ENCODE measurements at regions not wholly inside any gene's neighbourhood (a gene's known extent, or its start where the extent isn't known, plus 50 kb on each side); places are given as distances from the start of the nearest gene placed in this dataset.
A peak's percentile ranks its signal among the peaks of the same experiment; 100 is the strongest.

DNA sequence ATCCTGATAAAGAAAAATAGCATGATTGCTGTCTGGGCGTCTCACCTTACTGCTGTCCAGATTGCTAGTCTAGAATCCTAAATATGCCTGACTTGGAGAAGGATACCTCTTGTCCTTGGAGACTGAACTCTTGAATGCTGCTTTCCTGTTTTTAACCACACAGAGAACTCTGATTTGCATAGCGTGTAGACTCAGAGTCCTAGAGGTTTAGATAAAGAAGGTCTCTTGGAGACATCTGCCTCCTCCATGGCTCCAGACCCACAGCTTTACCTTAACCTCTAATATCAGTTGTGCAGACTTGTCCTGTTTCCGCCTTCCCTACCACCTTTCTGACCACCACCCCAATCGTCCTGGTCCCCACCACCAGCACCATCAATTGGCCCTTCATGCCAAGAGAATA lies 292.6 kb upstream of the CYRIA start:
- no peaks in the 10 kb centered on the region for H3K9me3 ChIP-seq (ENCODE audit: low read length)
- no peaks in the 10 kb centered on the region for H3K27me3 ChIP-seq (ENCODE audit: insufficient read depth, low read depth, low read length)
- no peak overlapping the region for H2AFZ ChIP-seq (ENCODE audit: low read depth, low read length)
- H3F3A ChIP-seq (ENCODE audit: insufficient read depth, low read length, poor library complexity, severe bottlenecking): no peaks in the 10 kb centered on the region
- H4K20me1 ChIP-seq (ENCODE audit: insufficient read depth): no peaks in the 10 kb centered on the region
- no peak overlapping the region for H3K27ac ChIP-seq (ENCODE audit: low read length)
- no peak overlapping the region for H3K9ac ChIP-seq (ENCODE audit: low read length)
- no peaks in the 10 kb centered on the region for H3K9me2 ChIP-seq (ENCODE audit: insufficient read depth, low read length)
- TF ChIP-seq, protein P1, sequence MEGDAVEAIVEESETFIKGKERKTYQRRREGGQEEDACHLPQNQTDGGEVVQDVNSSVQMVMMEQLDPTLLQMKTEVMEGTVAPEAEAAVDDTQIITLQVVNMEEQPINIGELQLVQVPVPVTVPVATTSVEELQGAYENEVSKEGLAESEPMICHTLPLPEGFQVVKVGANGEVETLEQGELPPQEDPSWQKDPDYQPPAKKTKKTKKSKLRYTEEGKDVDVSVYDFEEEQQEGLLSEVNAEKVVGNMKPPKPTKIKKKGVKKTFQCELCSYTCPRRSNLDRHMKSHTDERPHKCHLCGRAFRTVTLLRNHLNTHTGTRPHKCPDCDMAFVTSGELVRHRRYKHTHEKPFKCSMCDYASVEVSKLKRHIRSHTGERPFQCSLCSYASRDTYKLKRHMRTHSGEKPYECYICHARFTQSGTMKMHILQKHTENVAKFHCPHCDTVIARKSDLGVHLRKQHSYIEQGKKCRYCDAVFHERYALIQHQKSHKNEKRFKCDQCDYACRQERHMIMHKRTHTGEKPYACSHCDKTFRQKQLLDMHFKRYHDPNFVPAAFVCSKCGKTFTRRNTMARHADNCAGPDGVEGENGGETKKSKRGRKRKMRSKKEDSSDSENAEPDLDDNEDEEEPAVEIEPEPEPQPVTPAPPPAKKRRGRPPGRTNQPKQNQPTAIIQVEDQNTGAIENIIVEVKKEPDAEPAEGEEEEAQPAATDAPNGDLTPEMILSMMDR (IDR thresholded peaks at IDR 0.05; ENCODE audit: poor library complexity, severe bottlenecking): no peak
- no peak overlapping the region for H3K4me3 ChIP-seq (ENCODE audit: low read length)
- H3K79me2 ChIP-seq (replicated peaks; ENCODE audit: insufficient read depth, low read length): no peaks in the 10 kb centered on the region
- H3K36me3 ChIP-seq (ENCODE audit: insufficient read depth, low read length): no peaks in the 10 kb centered on the region
- H3K4me2 ChIP-seq (ENCODE audit: low read length): no peak overlapping the region

DNA sequence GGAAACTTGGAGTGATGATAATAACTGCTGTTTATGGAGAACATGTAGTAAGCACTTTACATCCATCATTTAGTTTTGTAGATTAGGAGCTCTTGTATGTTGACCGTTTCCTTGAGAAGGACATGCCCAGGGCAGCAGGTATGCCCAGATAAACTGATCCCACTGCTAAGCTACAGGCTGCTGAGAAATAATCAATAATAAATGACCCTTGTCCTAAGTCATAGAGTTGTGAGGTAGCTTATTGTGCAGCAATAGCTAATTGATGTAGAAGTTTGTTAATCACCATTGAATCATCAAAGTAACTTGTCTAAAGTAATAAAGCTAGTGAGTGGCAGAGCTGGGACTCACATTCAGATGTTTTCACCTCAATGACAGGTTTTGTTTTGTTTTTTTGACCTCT lies 287.2 kb upstream of the CYRIA start:
- no peak for TF ChIP-seq EP300 (conservative IDR thresholded peaks at IDR 0.05; ENCODE audit: poor library complexity, severe bottlenecking)
- H3K9me3 ChIP-seq (ENCODE audit: low read length): no peaks in the 10 kb centered on the region
- H3K27me3 ChIP-seq (ENCODE audit: insufficient read depth, low read depth, low read length): no peaks in the 10 kb centered on the region
- H3K4me2 ChIP-seq (ENCODE audit: low read length): no peak overlapping the region
- no peaks in the 10 kb centered on the region for H3K79me2 ChIP-seq (replicated peaks; ENCODE audit: insufficient read depth, low read length)
- no peaks in the 10 kb centered on the region for H3F3A ChIP-seq (ENCODE audit: insufficient read depth, low read length, poor library complexity, severe bottlenecking)
- H2AFZ ChIP-seq (ENCODE audit: low read depth, low read length): no peak overlapping the region
- no peaks in the 10 kb centered on the region for H3K9me2 ChIP-seq (ENCODE audit: insufficient read depth, low read length)
- no peak overlapping the region for H3K9ac ChIP-seq (ENCODE audit: low read length)
- H4K20me1 ChIP-seq (ENCODE audit: insufficient read depth): no peaks in the 10 kb centered on the region
- H3K36me3 ChIP-seq (ENCODE audit: insufficient read depth, low read length): no peaks in the 10 kb centered on the region
- no peak overlapping the region for H3K27ac ChIP-seq (ENCODE audit: low read length)
- no peak overlapping the region for H3K4me3 ChIP-seq (ENCODE audit: low read length)

DNA sequence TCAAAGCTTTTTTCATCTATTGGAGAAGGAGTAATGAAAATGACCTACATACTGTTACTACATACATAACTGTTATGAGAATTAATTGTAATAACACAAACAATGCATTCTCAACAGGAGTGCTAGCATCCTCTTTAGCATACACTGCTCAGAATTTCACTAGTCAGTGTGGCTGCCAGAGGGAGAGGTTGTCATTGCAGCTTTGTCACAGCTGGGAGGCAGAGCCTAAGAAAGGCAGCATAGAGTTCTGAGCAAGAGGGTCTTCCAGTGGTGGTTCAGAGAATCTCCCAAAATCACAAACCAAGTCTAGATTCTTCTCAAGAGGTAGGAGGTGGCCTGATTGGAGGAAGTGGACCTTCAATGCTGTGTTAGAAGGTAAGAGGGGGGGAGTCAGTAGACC lies 286.7 kb upstream of the CYRIA start:
- no peaks in the 10 kb centered on the region for H3K9me2 ChIP-seq (ENCODE audit: insufficient read depth, low read length)
- H3K9ac ChIP-seq (ENCODE audit: low read length): no peak overlapping the region
- no peak overlapping the region for H2AFZ ChIP-seq (ENCODE audit: low read depth, low read length)
- no peaks in the 10 kb centered on the region for H3F3A ChIP-seq (ENCODE audit: insufficient read depth, low read length, poor library complexity, severe bottlenecking)
- H3K79me2 ChIP-seq (replicated peaks; ENCODE audit: insufficient read depth, low read length): no peaks in the 10 kb centered on the region
- H3K36me3 ChIP-seq (ENCODE audit: insufficient read depth, low read length): no peaks in the 10 kb centered on the region
- no peaks in the 10 kb centered on the region for H3K27me3 ChIP-seq (ENCODE audit: insufficient read depth, low read depth, low read length)
- no peaks in the 10 kb centered on the region for H3K9me3 ChIP-seq (ENCODE audit: low read length)
- no peaks in the 10 kb centered on the region for H4K20me1 ChIP-seq (ENCODE audit: insufficient read depth)
- H3K27ac ChIP-seq (ENCODE audit: low read length): no peak overlapping the region
- TF ChIP-seq EP300 (conservative IDR thresholded peaks at IDR 0.05; ENCODE audit: poor library complexity, severe bottlenecking): no peak
- no peak for TF ChIP-seq EZH2 (IDR thresholded peaks at IDR 0.05; ENCODE audit: borderline replicate concordance, insufficient read depth, low read length, poor library complexity, severe bottlenecking)
- TF ChIP-seq RAD21 (conservative IDR thresholded peaks at IDR 0.05): peak; percentile 26
- TF ChIP-seq POLR2AphosphoS5 (IDR thresholded peaks at IDR 0.05): no peak
- no peak for TF ChIP-seq SMC3 (conservative IDR thresholded peaks at IDR 0.05; ENCODE audit: poor library complexity)
- TF ChIP-seq, protein P1 (IDR thresholded peaks at IDR 0.05; ENCODE audit: poor library complexity, severe bottlenecking): no peak
- TF ChIP-seq MXI1 (conservative IDR thresholded peaks at IDR 0.05; ENCODE audit: poor library complexity, severe bottlenecking): no peak
- no peak for TF ChIP-seq TAF1 (IDR thresholded peaks at IDR 0.05; ENCODE audit: low read depth)
- TF ChIP-seq, protein P2, sequence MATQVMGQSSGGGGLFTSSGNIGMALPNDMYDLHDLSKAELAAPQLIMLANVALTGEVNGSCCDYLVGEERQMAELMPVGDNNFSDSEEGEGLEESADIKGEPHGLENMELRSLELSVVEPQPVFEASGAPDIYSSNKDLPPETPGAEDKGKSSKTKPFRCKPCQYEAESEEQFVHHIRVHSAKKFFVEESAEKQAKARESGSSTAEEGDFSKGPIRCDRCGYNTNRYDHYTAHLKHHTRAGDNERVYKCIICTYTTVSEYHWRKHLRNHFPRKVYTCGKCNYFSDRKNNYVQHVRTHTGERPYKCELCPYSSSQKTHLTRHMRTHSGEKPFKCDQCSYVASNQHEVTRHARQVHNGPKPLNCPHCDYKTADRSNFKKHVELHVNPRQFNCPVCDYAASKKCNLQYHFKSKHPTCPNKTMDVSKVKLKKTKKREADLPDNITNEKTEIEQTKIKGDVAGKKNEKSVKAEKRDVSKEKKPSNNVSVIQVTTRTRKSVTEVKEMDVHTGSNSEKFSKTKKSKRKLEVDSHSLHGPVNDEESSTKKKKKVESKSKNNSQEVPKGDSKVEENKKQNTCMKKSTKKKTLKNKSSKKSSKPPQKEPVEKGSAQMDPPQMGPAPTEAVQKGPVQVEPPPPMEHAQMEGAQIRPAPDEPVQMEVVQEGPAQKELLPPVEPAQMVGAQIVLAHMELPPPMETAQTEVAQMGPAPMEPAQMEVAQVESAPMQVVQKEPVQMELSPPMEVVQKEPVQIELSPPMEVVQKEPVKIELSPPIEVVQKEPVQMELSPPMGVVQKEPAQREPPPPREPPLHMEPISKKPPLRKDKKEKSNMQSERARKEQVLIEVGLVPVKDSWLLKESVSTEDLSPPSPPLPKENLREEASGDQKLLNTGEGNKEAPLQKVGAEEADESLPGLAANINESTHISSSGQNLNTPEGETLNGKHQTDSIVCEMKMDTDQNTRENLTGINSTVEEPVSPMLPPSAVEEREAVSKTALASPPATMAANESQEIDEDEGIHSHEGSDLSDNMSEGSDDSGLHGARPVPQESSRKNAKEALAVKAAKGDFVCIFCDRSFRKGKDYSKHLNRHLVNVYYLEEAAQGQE (IDR thresholded peaks at IDR 0.05; ENCODE audit: borderline replicate concordance): no peak
- H3K4me3 ChIP-seq (ENCODE audit: low read length): no peak overlapping the region
- H3K4me2 ChIP-seq (ENCODE audit: low read length): no peak overlapping the region

Measured in neural cell (in vitro differentiated cells).